PC-3 (cell line): ENCODE measurements at regions not wholly inside any gene's neighbourhood (a gene's known extent, or its start where the extent isn't known, plus 50 kb on each side); places are given as distances from the start of the nearest gene placed in this dataset.

Experiments
- ATAC-seq: fragments of 200-7000 bp; cut with Tn5 transposase; 2 replicates; pipeline ENCODE4 v1.9.1; 2020; ENCODE audit warnings: mild to moderate bottlenecking, moderate library complexity
- BruUV-seq: library from RNA; stranded (reverse); fragments of 400-500 nt; replicated peaks from 2 replicates; lab custom pipeline; 2021; lab: Mats Ljungman, UMichigan
- CTCF ChIA-PET: fragments of 300-600 bp; sonication (Branson Sonifier 250); formaldehyde crosslinking; loops from one replicate; lab custom pipeline; 2022; ENCODE audit warnings: antibody characterized with exemption; lab: Charles Lee
- POLR2A ChIA-PET: fragments of 300-600 bp; sonication (Branson Sonifier 250); formaldehyde crosslinking; loops from one replicate; lab custom pipeline; 2022; ENCODE audit warnings: antibody characterized with exemption; ENCODE audit not compliant: unreplicated experiment; lab: Charles Lee
- DNase-seq: peaks from one replicate; pipeline ENCODE4 v3.0.0-alpha.2; 2015
- H2AFZ ChIP-seq: fragments of 300-600 bp; sonication (generic); 2 replicates; pipeline ENCODE4 v1.6.0; 2016; ENCODE audit warnings: antibody characterized with exemption, low read length
- H3F3A ChIP-seq: fragments of 300-600 bp; sonication (generic); one replicate; pipeline ENCODE4 v1.6.0; 2017; ENCODE audit warnings: antibody characterized with exemption, low read length, control low read depth, mild to moderate bottlenecking; ENCODE audit not compliant: unreplicated experiment
- H3K27ac ChIP-seq: fragments of 300-600 bp; sonication (generic); 2 replicates; pipeline ENCODE4 v1.5.1; 2016; ENCODE audit warnings: mild to moderate bottlenecking, low read length
- H3K27me3 ChIP-seq: fragments of 300-600 bp; sonication (generic); 2 replicates; pipeline ENCODE4 v1.6.1; 2016; ENCODE audit warnings: low read length, mixed read lengths
- H3K36me3 ChIP-seq: fragments of 300-600 bp; sonication (generic); 2 replicates; pipeline ENCODE4 v1.6.1; 2016; ENCODE audit warnings: low read depth, mixed run types, low read length, mixed read lengths
- H3K4me1 ChIP-seq: fragments of 300-600 bp; sonication (generic); 2 replicates; pipeline ENCODE4 v1.5.1; 2016; ENCODE audit warnings: low read length; ENCODE audit not compliant: insufficient read depth
- H3K4me2 ChIP-seq: fragments of 300-600 bp; sonication (generic); 2 replicates; pipeline ENCODE4 v1.6.0; 2016; ENCODE audit warnings: low read length
- H3K4me3 ChIP-seq: fragments of 300-600 bp; sonication (generic); 2 replicates; pipeline ENCODE4 v1.5.1; 2016; ENCODE audit warnings: mild to moderate bottlenecking, low read length, mixed read lengths
- H3K79me2 ChIP-seq: fragments of 300-600 bp; sonication (generic); 2 replicates; pipeline ENCODE4 v1.6.1; 2017; ENCODE audit warnings: low read length, mixed read lengths
- H3K9ac ChIP-seq: fragments of 300-600 bp; sonication (generic); 2 replicates; pipeline ENCODE4 v1.6.0; 2016; ENCODE audit warnings: mild to moderate bottlenecking, low read length
- H3K9me2 ChIP-seq: fragments of 300-600 bp; sonication (generic); replicated peaks from 2 replicates; pipeline ENCODE4 v1.6.1; 2016; ENCODE audit warnings: mixed run types, low read length, mixed read lengths
- H3K9me3 ChIP-seq: fragments of 300-600 bp; sonication (generic); 2 replicates; pipeline ENCODE4 v1.6.1; 2016; ENCODE audit warnings: low read length, mixed read lengths
- H4K20me1 ChIP-seq: fragments of 300-600 bp; sonication (generic); 2 replicates; pipeline ENCODE4 v1.6.1; 2016; ENCODE audit warnings: low read length, mixed read lengths
- CTCF ChIP-seq: fragments of 300-600 bp; sonication (generic); conservative IDR thresholded peaks from 2 replicates; pipeline ENCODE4 v1.5.1; 2017; ENCODE audit warnings: antibody characterized with exemption, low read depth, mild to moderate bottlenecking, low read length
- EZH2 ChIP-seq: fragments of 300-600 bp; sonication (generic); IDR thresholded peaks from one replicate; pipeline ENCODE4 v1.6.1; 2017; ENCODE audit warnings: antibody characterized with exemption, mild to moderate bottlenecking, low read length; ENCODE audit not compliant: unreplicated experiment
- EZH2phosphoT487 ChIP-seq: fragments of 300-600 bp; sonication (generic); IDR thresholded peaks from 2 replicates; pipeline ENCODE4 v1.6.1; 2018; ENCODE audit warnings: mild to moderate bottlenecking, antibody characterized with exemption, low read length, borderline replicate concordance
- intact Hi-C: fragments of 100-400 bp; cut with micrococcal nuclease; formaldehyde crosslinking; loops from 2 replicates; pipeline ENCODE4 v1.9.0; 2023

GRCh38 chr7:66864294-66864693 is 56.7 kb upstream of the TMEM248 start:
- no TSS peak for BruUV-seq
- Histone ChIP-seq H3K27ac (no peak overlapping the region), H4K20me1 (no peaks in the 10 kb centered on the region), H3K4me1 (no peaks in the 10 kb centered on the region), H3K4me2 (no peak overlapping the region), H3K4me3 (no peak overlapping the region), H3K9me3 (no peaks in the 10 kb centered on the region), H3K9ac (no peak overlapping the region), H3K36me3 (peaks cover 4% of the 10 kb centered on the region; the same call in 1 of the 2 replicates), H3K9me2 (no peaks in the 10 kb centered on the region), H3K79me2 (no peaks in the 10 kb centered on the region), H2AFZ (no peak overlapping the region), H3F3A (no peaks in the 10 kb centered on the region), H3K27me3 (no peaks in the 10 kb centered on the region)
- ATAC-seq (no peak), DNase-seq (no peak)
- ChIA-PET CTCF (no interaction called here), POLR2A (interaction anchor here (0.6 kb wide), 1 partner anchor 451 kb away, joined by 8 read pairs; no protein-coding TSS in a partner anchor)
- intact Hi-C loops = no loop called here
- no peak for TF ChIP-seq EZH2phosphoT487
- no peak for TF ChIP-seq CTCF
- no peak for TF ChIP-seq EZH2

- Histone ChIP-seq H3K27me3 (no peaks in the 10 kb centered on the region), H3K36me3 (peaks cover 2% of the 10 kb centered on the region; the same call in 1 of the 2 replicates), H3K27ac (no peak overlapping the region), H3K9me3 (no peaks in the 10 kb centered on the region), H3K4me1 (no peaks in the 10 kb centered on the region), H3K79me2 (no peaks in the 10 kb centered on the region), H3K9me2 (no peaks in the 10 kb centered on the region), H3K9ac (no peak overlapping the region), H3F3A (no peaks in the 10 kb centered on the region), H3K4me2 (no peak overlapping the region), H4K20me1 (no peaks in the 10 kb centered on the region), H2AFZ (no peak overlapping the region), H3K4me3 (no peak overlapping the region)
- POLR2A ChIA-PET = no interaction called here
- intact Hi-C loops = no loop called here
- CTCF ChIA-PET = no interaction called here
- TF ChIP-seq CTCF = no peak
- no peak for TF ChIP-seq EZH2
- TF ChIP-seq EZH2phosphoT487 = no peak
- BruUV-seq = no TSS peak
- DNase-seq (no peak), ATAC-seq (no peak)
Observed at GRCh38 chr7:66865290-66865864, 55.6 kb upstream of the TMEM248 start.

GRCh38 chr7:66867198-66867790 is 53.7 kb upstream of the TMEM248 start:
- Histone ChIP-seq H3K36me3 (no peaks in the 10 kb centered on the region; the same call in 1 of the 2 replicates), H3K9me3 (no peaks in the 10 kb centered on the region), H3K27ac (no peak overlapping the region), H3K9ac (no peak overlapping the region), H3K9me2 (no peaks in the 10 kb centered on the region), H3F3A (no peaks in the 10 kb centered on the region), H3K4me3 (no peak overlapping the region), H4K20me1 (no peaks in the 10 kb centered on the region), H2AFZ (no peak overlapping the region), H3K27me3 (no peaks in the 10 kb centered on the region), H3K79me2 (no peaks in the 10 kb centered on the region), H3K4me2 (no peak overlapping the region), H3K4me1 (no peaks in the 10 kb centered on the region)
- ChIA-PET POLR2A (no interaction called here), CTCF (no interaction called here)
- peak; percentile 18 for DNase-seq
- no peak for ATAC-seq
- no peak for TF ChIP-seq EZH2
- TF ChIP-seq CTCF = no peak
- TF ChIP-seq EZH2phosphoT487 = no peak
- intact Hi-C loops = no loop called here
- no TSS peak for BruUV-seq
